ENCODE measurements at regions not wholly inside any gene's neighbourhood (a gene's known extent, or its start where the extent isn't known, plus 50 kb on each side); places are given as distances from the start of the nearest gene placed in this dataset.

- WGBS, 2 experiments (ENCODE audit: extremely low coverage in 2 of 2, insufficient read length in 1 of 2), result no CpG with 5 or more reads among the region's 3 CpGs
These were observed 198.3 kb downstream of the PHLDA1 start for GRCh38 chr12:75833268-75833667.

More at GRCh38 chr12:75833268-75833667, 198.3 kb downstream of the PHLDA1 start:
- Histone ChIP-seq H3K18ac (ENCODE audit: low read depth, low read length) (no peak overlapping the region; the same call in 1 of the 2 replicates), H3K4me1 (ENCODE audit: control insufficient read depth, insufficient read depth, low read length) (peaks cover 11% of the 10 kb centered on the region), H2BK20ac (ENCODE audit: low read depth, low read length) (peak overlapping the region; percentile 53; the same call in 1 of the 2 replicates), H2AFZ (replicated peaks; ENCODE audit: low read length, poor library complexity) (no peak overlapping the region), H2BK120ac (ENCODE audit: low read depth, low read length) (no peak overlapping the region), H3K79me1 (ENCODE audit: low read depth in 1 of 2, low read length in 2 of 2) (no peaks in the 10 kb centered on the region), H4K5ac (ENCODE audit: low read depth, low read length) (no peak overlapping the region), H3K27me3 (ENCODE audit: control insufficient read depth, insufficient read depth, low read length) (no peaks in the 10 kb centered on the region), H3K36me3 (ENCODE audit: control insufficient read depth, insufficient read depth, low read length) (no peaks in the 10 kb centered on the region), H2AK9ac (replicated peaks; ENCODE audit: low read depth, low read length, poor library complexity) (no peak overlapping the region), H2AK5ac (ENCODE audit: low read depth, low read length) (peak overlapping the region; percentile 29; the same call in 1 of the 2 replicates), H3K9ac (ENCODE audit: low read depth, low read length) (no peak overlapping the region), H3K4me3 (ENCODE audit: insufficient read depth, low read depth, low read length) (no peak overlapping the region), H2BK15ac (ENCODE audit: low read depth, low read length) (0 out of 3 replicates have a peak overlapping the region, but pooled peaks have one; percentile 89), H3K4ac (ENCODE audit: low read depth, low read length) (peak overlapping the region; percentile 32; the same call in 1 of the 2 replicates), H4K8ac (ENCODE audit: low read depth in 2 of 2, low read length in 2 of 2) (no peak overlapping the region; a peak in 1 of 4 replicates), H3K27ac (ENCODE audit: insufficient read depth, low read length) (no peak overlapping the region), H3K4me2 (ENCODE audit: low read depth, low read length) (no peak overlapping the region), H4K20me1 (ENCODE audit: insufficient read depth, low read length) (no peaks in the 10 kb centered on the region), H3K56ac (ENCODE audit: extremely low read depth, insufficient read depth, low read length) (no peak overlapping the region), H2BK5ac (ENCODE audit: low read depth, low read length, poor library complexity, severe bottlenecking) (no peak overlapping the region), H3K9me1 (ENCODE audit: insufficient read depth, low read length) (peaks cover 12% of the 10 kb centered on the region), H3K9me3 (ENCODE audit: control insufficient read depth, insufficient read depth, low read length) (no peaks in the 10 kb centered on the region), H3K14ac (replicated peaks; ENCODE audit: low read depth, low read length) (0 out of 2 replicates have a peak overlapping the region, but pooled peaks have one; percentile 15), H3K23ac (ENCODE audit: low read depth, low read length) (no peak overlapping the region), H4K91ac (ENCODE audit: insufficient read depth, low read depth, low read length) (no peak overlapping the region)
- DNase-seq, result no peak
- no peak for ATAC-seq (ENCODE audit: low read depth)
- CTCF ChIA-PET, result no interaction called here
- intact Hi-C loops (cut with micrococcal nuclease), result no loop called here
- in situ Hi-C loops (cut with MboI; ENCODE audit: low sequenced_read_pairs), result no loop called here
- POLR2A ChIA-PET (ENCODE audit: unreplicated experiment), result no interaction called here
- dilution Hi-C loops (cut with HindIII; ENCODE audit: low sequenced_read_pairs, unreplicated experiment), result no loop called here
- no peak for TF ChIP-seq MAFK (IDR thresholded peaks at IDR 0.05; ENCODE audit: low read depth, low read length)
- TF ChIP-seq NFE2L2 (IDR thresholded peaks at IDR 0.05; ENCODE audit: low read depth, low read length), result no peak
- TF ChIP-seq MXI1 (IDR thresholded peaks at IDR 0.05; ENCODE audit: borderline replicate concordance, low read depth, low read length), result no peak
- no peak for TF ChIP-seq RFX5 (IDR thresholded peaks at IDR 0.05; ENCODE audit: low read depth, low read length)
- no peak for TF ChIP-seq RAD21 (IDR thresholded peaks at IDR 0.05; ENCODE audit: low read length)
- no peak for TF ChIP-seq CTCF (conservative IDR thresholded peaks at IDR 0.05; ENCODE audit: low read depth, low read length)
- TF ChIP-seq MAZ (IDR thresholded peaks at IDR 0.05; ENCODE audit: borderline replicate concordance, low read depth, low read length), result no peak
- no peak for TF ChIP-seq POLR2A (IDR thresholded peaks at IDR 0.05; ENCODE audit: low read depth, low read length)
- no TSS peak for BruUV-seq (replicated peaks)
